HG02852 (cell line): ENCODE measurements at regions not wholly inside any gene's neighbourhood (a gene's known extent, or its start where the extent isn't known, plus 50 kb on each side); places are given as distances from the start of the nearest gene placed in this dataset.

Experiments used
- ATAC-seq: cut with Tn5 transposase; IDR thresholded peaks from one replicate; pipeline ENCODE4 v1.9.1; 2021; ENCODE audit warnings: mild to moderate bottlenecking, moderate library complexity; ENCODE audit not compliant: unreplicated experiment

DNA sequence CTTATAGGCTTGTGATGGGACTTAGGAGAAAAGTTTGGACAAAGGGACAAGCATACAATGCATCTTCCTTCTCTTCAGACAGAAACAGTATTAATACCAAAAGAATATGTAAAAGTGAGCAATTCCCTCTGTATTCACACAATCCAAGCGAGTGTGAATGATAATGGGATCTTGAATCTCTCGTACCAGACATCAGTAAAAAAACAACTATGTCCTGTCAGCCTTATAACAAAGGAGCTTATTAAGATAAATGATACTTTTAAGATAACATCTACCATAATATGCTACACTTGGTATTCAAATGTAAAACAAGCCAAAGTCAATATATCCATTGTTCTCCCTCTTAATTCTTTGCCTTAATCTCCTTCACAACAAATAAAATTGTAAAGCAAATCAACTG lies 288.6 kb upstream of the CNTN6 start:
- ATAC-seq, result no peak

DNA sequence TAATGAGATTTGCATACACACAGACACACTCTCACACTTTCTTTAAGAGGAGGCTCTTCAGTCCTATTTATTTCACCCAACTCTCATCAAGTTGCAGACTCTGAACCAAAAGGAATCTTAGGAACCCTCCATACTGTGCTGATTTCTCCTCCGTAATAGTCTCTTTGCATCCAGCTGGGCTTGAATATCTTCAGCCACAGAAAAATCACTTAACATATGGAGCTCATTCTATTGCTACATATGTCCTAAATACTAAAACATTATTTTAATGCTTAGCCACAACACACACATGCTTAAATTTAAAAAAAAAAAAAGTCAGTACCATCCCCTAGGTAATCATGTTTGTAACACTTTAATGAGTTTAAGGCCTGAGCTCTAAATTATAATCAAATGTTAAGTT lies 287.5 kb upstream of the CNTN6 start:
- no peak for ATAC-seq

DNA sequence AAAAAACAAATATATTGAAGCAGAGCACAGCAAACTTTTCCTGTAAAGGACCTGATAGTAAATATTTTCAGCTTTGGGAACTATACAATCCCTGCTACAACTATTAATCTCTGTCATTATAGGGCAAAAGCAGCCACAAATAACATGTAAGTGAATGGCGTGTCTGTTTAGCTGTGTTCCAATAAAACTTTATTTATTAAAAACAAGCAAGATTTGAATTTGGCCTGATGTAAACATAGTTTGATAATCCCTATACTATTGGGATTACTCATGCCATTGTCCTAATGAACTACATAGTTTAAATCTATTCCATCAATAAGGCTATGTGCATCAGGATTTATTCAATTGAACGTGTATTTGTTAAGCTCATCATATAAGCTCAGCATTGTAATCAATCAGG lies 286.8 kb upstream of the CNTN6 start:
- ATAC-seq, result no peak

DNA sequence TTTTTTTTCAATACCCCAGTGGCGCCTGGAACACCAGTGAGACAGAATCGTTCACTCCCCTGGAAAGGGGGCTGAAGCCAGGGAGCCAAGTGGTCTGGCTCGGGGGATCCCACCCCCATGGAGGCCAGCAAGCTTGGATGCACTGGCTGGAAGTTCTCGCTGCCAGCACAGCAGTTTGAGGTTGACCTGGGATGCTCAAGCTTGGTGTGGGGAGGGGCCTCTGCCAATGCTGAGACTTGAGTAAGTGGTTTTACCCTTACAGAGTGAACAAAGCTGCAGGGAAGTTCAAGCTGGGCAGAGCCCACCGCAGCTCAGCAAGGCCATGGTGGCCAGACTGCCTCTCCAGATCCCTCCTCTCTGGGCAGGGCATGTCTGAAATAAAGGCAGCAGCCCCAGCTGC lies 276.2 kb upstream of the CNTN6 start:
- no peak for ATAC-seq

DNA sequence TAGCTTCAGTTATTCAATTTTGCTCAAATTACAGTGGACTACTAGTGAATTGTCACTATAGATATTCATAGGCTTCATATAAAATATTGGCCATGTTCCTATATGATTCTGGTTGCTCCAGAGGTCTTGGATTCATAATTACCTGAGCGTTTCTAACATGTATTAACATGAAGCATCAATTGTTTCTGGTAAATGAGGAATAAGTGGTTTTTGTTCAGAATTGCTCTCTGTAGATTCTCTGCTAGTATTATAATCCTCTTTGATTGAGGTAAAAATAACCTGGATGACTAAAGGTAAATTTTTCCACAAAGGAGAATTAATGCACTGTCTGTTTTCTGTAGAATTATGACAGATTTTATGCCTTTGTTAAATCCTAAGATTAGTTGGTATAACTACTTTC lies 258.1 kb upstream of the CNTN6 start:
- ATAC-seq, result no peak

DNA sequence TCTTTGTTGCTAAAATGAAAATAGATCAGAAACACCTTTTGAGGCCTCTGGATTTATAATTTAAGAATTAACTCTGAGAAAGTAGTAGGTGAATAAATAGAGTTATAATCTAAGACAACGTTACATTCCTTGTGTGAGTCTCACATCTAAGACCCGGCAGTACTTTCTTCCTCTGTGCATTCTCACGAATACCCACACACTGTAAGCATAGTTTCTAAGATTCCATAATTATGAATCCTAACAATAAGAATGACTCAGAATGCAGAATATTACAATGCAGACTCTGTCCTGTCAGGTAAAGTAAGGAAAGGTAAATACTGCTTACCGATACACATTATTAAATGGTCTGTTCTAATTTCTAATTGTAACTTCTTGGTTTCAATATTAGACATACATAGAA lies 257.7 kb upstream of the CNTN6 start:
- no peak for ATAC-seq

DNA sequence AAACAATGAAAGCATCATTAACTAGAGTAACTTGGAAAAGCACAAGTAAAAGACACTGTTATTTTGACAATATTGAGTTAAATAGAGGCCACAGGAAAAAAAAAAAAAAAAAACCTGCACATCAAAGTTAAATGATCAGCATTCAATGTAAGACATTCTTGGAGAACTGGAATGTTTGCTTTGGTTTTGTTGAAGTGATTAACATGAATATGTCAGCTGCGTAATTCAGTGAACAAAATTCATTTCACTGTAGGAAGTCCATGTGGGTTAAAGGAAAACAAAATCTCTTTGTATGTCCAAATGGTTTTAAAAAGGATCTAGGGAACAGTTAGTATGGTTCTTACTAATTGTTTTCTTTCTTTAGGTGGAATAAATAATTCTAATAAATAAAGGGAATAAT lies 252.8 kb upstream of the CNTN6 start:
- no peak for ATAC-seq

DNA sequence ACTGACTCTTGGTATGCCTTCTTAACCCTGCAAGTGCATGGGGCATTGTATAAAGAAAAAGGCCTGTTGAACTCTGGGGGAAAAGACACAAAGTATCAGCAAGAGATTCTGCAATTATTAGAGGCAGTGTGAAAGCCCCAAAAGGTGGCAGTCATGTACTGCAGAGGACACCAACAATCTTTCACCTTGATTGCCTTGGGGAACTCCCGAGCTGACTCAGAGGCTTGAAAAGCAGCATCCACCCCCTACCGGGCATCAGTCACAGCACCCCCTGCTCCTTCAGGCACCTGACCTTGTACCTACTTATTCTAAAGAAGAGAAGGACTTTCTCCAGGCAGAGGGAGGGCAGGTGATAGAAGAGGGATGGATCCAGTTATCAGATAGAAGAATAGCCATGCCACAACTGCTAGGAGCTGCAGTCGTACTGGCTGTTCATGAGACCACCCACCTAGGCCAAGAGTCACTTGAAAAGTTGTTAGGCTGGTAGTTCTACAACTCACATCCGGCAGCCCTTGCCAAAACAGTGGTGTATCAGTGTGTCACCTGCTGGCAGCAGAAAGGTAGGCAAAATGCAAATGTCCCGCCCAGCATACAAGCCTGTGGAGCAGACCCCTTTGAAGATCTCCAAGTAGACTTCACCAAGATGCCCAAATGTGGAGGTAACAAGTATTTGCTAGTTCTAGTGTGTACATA lies 241.6 kb upstream of the CNTN6 start:
- peak; percentile 73 for ATAC-seq

DNA sequence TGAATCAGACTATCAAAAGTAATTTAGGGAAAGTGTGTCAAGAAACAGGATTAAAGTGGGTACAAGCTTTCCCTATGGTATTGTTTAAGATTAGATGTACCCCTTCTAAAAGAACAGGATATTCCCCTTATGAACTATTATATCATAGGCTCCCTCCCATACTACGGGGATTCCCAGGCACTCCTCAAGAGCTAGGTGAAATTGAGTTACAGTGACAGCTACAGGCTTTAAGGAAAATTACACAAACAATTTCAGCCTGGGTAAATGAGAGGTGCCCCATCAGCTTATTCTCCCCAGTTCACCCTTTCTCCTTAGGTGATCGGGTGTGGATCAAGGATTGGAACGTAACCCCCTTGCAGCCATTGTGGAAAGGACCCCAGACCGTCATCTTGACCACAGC lies 240.8 kb upstream of the CNTN6 start:
- no peak for ATAC-seq

DNA sequence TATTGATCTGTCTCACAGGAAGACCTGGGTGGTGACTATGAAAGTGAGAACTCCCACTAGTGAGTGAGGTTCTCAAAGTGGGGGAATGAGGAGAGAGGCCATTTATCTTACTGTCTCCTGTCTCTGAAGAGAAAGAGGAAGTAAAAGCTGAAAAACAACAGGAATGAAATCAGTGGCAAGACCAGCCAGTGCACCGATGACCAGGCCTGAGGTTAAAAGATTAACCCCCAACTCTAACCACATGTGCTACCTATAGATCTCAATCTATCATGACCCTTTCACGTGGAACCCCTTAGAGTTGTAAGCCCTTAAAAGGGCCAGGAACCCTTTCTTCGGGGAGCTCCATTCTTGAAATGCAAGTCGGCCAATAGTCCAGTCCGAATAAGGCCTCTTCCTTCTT lies 239.3 kb upstream of the CNTN6 start:
- no peak for ATAC-seq

DNA sequence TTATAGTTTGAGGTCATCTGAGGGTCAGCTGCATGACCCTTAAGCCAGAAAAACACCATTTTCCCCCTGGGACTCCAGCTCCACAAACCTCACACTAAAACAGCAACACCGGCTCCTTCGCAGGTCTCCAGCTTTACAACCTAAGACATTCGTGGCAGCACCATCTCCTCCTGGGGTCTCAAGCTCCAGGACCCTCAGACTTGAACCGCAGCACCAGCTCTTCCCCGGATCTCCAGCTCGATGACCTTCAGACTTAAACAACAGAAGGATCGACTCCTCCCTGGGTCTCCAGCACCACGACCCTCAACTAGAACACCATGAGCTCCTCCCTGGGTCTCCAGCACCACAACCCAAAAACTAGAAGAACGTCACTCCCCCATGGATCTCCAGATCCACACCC lies 233.7 kb upstream of the CNTN6 start:
- ATAC-seq, result no peak

DNA sequence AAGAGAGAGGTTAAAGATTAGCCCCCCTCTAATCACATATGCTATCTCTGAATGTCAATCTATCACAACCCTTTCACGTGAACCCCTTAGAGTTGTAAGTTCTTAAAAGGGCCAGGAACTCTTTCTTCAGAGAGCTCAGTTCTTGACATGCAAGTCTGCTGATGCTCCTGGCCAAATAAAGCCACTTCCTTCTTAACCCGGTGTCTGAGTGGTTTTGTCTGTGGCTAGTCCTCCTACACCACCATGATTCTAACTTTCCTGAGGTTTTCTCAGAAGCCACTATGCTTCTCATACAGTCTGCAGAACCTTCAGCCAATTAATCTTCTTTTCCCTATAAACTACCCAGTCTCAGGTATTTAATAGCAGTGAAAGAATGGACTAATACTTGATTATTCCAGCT lies 231.1 kb upstream of the CNTN6 start:
- no peak for ATAC-seq

DNA sequence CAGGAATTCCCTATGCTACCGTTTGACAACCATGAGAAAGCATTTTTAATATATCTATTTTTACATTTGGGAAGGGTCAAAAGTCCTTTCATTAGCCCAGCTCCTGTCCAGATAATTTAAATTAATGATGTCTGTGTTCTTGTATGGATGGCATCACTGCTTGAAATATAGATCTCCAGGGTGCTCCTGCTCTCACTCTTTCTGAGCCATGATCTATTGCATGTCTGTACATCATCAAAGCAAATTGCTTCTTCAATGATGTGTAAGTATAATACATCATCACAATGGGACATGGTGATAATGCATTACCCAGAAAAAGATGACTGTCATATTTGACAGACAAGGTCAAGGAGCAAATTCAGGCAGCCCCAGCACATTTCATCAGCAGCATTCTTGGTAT lies 223.6 kb upstream of the CNTN6 start:
- ATAC-seq, result no peak

DNA sequence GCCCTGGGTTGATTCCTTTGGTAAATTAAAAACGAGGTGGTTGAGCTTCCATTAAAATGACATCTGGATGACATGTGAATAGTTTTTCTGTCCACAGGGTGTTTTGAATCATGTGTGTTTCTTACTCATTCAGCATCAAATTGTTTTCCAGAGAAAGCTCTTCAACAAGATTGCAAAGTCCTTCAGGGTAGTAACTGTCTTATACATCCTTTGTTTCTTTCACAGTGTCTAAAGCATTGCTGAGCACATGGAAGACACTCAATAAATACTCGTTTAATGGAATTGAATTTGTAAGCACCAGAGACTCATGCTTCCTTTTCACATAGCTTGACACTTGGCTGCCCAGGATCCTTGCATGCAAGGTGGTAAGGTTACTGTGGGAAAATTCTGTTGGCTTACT lies 223.1 kb upstream of the CNTN6 start:
- no peak for ATAC-seq

DNA sequence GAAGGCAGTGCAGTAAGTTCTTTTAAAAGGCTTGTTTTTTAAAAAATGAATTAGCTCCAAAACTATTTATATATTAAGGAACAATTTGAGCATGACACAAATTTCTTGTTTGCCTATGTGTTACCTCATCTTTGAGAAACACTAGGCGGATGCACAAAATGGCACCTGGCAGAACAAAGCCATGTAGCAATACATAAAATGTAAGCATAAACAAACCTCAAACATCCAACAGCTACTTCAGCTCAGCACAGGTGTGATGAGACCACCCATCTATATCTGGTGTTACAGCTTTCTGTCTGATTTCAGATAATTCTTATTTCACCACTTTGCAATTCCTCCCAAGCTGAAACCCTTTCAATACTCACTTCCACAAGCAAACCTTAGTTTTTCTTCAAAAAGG lies 221.2 kb upstream of the CNTN6 start:
- no peak for ATAC-seq

DNA sequence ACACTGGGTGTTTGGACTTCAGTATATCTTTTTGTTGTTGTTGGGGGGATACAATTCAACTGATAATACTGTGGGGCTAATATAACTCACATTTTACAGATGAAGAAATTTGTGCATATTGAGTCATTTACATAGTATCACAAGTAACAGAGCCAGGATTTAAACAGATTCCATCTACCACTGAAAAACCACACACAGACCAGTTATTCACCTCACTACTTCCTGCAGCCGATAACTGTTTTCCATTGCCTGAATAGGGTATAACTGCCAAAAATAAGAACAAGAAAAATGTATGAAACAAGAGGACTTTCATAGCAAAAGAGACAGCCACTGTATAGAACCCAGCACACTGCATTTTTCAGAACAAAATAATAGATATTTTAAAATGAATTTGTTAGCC lies 215.8 kb upstream of the CNTN6 start:
- no peak for ATAC-seq

DNA sequence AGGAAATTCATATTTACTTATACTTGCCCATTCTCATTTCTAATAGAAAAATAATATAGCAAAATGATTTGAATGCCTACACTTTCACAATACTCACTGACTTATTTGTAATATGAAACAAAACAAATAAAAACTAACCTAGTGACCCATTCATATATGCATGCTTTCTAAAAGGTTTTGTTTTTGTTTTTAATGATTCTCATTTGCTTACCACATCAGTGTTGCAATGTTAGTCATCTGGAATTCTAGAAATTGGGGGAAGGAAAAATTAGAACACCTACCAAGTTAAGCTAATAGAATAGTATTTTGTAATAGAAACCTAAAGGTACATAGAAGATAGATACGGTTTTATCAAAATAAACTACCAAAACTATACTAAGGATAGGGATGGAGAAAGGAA lies 214.1 kb upstream of the CNTN6 start:
- no peak for ATAC-seq

DNA sequence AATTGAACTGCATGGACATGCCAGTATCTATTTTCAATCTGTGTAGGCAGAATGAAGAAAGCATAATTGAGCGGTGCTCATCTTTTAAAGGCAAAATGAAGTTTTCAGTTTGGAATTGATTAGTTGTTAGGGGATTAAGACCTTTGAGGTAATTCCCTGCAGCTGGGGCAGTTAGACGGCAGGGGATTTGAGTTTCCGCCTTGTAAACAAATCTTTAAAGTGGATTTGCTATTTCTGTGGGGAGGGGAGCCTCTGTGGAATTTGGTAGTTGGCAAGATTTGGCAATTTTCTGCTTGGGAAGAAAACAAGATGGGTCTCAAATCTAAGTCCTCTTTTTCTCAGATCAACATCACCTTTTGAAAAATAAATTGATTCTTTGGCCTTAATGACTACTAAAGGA lies 212.5 kb upstream of the CNTN6 start:
- no peak for ATAC-seq

DNA sequence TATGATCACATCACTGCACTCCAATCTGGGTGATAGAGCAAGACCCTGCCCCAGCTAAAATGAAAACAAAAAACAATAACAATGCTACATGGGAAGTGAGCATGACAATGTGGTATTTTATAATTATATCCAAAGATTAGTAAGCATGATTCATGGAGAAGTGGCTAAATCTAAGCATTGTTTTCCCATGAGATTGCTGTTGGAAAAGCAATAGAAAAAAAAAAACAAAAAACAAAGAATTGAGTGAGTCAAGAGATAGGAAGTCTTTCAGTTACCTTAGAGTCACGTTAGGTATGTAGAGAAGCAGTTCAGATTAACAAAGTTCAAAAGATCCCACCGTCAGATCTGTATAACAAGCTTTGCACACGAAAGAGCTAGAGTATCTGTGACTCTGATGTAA lies 210.3 kb upstream of the CNTN6 start:
- no peak for ATAC-seq

DNA sequence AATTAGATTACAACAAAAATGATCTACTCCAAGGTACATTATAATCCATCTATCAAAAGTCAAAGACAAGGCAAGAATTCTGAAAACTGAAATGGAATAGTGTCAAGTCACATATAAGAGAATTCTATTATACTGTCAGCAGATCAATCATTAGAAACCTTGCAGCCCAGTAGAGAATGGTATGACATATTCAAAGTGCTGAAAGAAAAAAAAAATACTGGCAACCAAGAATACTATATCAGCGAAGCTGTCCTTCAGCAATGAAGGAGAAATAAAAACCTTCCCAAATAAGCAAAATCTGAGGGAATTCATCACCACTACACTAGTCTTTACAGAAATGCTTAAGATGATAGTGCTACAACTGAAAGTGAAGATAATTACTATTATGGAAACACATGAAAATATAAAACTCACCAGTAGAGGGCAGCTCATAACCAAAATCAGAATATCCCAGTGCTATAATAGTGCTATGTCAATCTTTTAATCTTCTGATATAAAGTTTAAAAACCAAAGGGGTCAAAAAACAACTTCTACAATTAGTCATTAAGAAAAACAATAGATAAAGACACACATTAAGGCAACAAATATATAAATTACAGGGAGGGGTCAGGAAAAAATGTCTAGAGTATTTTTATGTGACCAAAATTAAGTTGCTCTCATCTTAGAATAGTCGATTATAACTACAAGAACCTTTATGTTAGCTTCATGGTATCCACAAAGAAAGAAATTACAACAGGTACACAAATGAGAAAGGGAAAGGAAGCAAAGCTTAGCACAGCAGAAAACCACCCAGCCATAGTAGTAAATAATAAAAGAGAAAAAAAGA lies 190.7 kb upstream of the CNTN6 start:
- peak; percentile 84 for ATAC-seq

DNA sequence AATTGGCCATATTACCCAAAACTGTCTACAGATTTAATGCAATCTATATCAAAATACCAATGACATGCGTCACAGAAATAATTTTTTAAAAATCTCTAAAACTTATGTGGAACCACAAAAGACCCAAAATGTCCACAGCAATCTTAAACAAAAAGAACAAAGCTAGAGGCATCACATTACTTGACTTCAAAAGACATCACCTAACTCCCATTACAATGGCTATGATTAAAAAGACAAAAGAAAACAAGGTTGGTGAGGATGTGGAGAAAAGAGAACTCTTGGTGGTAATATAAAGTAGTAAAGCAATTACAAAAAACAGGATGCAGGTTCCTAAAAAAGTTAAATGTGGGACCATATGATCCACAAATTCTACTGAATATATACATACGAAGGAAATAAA lies 187.6 kb upstream of the CNTN6 start:
- no peak for ATAC-seq

DNA sequence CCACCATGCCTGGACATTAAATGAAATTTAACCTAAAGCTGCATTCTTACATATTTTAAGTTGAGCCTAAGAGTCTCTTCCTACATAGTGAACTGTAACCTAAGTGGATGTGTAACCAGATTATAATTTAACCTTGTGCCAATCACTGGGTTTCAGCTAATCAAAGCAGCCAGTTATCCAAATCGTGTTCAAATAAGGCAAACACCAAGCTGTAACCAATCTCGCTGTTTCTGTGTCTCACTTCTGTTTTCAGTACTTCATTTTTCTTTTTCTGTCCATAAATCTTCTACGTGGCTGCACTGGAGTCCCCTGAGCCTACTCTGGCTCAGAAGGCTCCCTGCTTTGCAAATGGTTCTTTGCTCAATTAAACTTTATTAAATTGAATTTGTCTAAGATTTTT lies 186.1 kb upstream of the CNTN6 start:
- ATAC-seq, result no peak

DNA sequence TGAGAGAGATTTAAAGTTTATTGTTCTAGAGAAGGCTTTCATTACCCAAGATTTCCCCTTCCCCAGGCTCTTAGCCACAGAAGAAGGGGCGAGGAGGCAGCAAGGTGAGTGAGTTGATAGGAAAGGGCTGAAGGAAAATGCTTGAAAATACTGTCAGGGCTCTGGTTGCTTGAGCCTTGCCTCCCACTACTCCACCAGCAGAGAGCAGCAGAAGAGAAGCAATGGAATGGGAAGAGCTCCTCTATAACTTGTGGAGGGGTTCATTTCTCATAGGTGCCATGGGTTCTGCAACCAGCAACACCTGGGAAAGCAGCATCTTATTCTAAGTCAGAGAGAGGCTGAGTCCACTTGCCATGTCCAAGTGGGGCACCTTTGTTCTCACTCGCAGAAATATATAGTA lies 184.0 kb upstream of the CNTN6 start:
- ATAC-seq, result no peak
